Astrocyte (in vitro differentiated cells and primary cell): ENCODE measurements at regions not wholly inside any gene's neighbourhood (a gene's known extent, or its start where the extent isn't known, plus 50 kb on each side); places are given as distances from the start of the nearest gene placed in this dataset.

Experiments
- DNase-seq: peaks from one replicate; pipeline ENCODE4 v3.0.0-alpha.2; 2010; ENCODE audit warnings: low read depth
- FAIRE-seq: peaks from 2 replicates; lab custom pipeline; 2011; peaks lifted over from hg19 to GRCh38; lab: Jason Lieb, UNC
- H2AFZ ChIP-seq: 2 replicates; pipeline ENCODE4 v1.6.0; 2012; ENCODE audit warnings: low read depth, low read length, inconsistent platforms
- H3K27ac ChIP-seq: 2 replicates; pipeline ENCODE4 v1.5.1; 2011; ENCODE audit warnings: low read depth, low read length, inconsistent platforms
- H3K27me3 ChIP-seq: 2 replicates; pipeline ENCODE4 v1.6.0; 2011; ENCODE audit warnings: low read length, inconsistent platforms; ENCODE audit not compliant: insufficient read depth
- H3K36me3 ChIP-seq: 2 replicates; pipeline ENCODE4 v1.5.1; 2011; ENCODE audit warnings: low read length, inconsistent platforms; ENCODE audit not compliant: insufficient read depth
- H3K4me1 ChIP-seq: 2 replicates; pipeline ENCODE4 v1.5.1; 2011; ENCODE audit warnings: low read length, inconsistent platforms; ENCODE audit not compliant: insufficient read depth
- H3K4me2 ChIP-seq: 2 replicates; pipeline ENCODE4 v1.6.0; 2012; ENCODE audit warnings: low read length, inconsistent platforms
- H3K4me3 ChIP-seq: 2 replicates; pipeline ENCODE4 v1.5.1; 2011; ENCODE audit warnings: low read depth, mild to moderate bottlenecking, low read length, inconsistent platforms; ENCODE audit not compliant: insufficient read depth
- H3K79me2 ChIP-seq: 2 replicates; pipeline ENCODE4 v1.6.0; 2012; ENCODE audit warnings: mild to moderate bottlenecking, low read length, inconsistent platforms; ENCODE audit not compliant: insufficient read depth
- H3K9ac ChIP-seq: 2 replicates; pipeline ENCODE4 v1.6.0; 2012; ENCODE audit warnings: mild to moderate bottlenecking, low read length, inconsistent platforms
- H3K9me3 ChIP-seq: 2 replicates; pipeline ENCODE4 v1.5.1; 2012; ENCODE audit warnings: low read depth, mild to moderate bottlenecking, low read length, inconsistent platforms; ENCODE audit not compliant: insufficient read depth
- H4K20me1 ChIP-seq: 2 replicates; pipeline ENCODE4 v1.6.0; 2012; ENCODE audit warnings: low read length, inconsistent platforms; ENCODE audit not compliant: insufficient read depth
- H3K27ac Mint-ChIP-seq: one replicate; pipeline ENCODE4 v1.8.0; 2021; ENCODE audit warnings: mild to moderate bottlenecking, mixed read lengths; ENCODE audit not compliant: unreplicated experiment
- H3K27me3 Mint-ChIP-seq: one replicate; pipeline ENCODE4 v1.8.0; 2021; ENCODE audit warnings: low read depth, mixed read lengths; ENCODE audit not compliant: unreplicated experiment
- H3K36me3 Mint-ChIP-seq: one replicate; pipeline ENCODE4 v1.8.0; 2021; ENCODE audit warnings: low read depth, mixed read lengths; ENCODE audit not compliant: unreplicated experiment
- H3K4me1 Mint-ChIP-seq: one replicate; pipeline ENCODE4 v1.8.0; 2021; ENCODE audit warnings: low read depth, mixed read lengths; ENCODE audit not compliant: unreplicated experiment
- H3K4me3 Mint-ChIP-seq: one replicate; pipeline ENCODE4 v1.8.0; 2021; ENCODE audit warnings: mild to moderate bottlenecking, moderate library complexity, mixed read lengths; ENCODE audit not compliant: unreplicated experiment
- H3K9me3 Mint-ChIP-seq: one replicate; pipeline ENCODE4 v1.8.0; 2021; ENCODE audit warnings: mild to moderate bottlenecking, mixed read lengths; ENCODE audit not compliant: unreplicated experiment
- CTCF ChIP-seq: IDR thresholded peaks from 2 replicates; pipeline ENCODE4 v1.5.1; 2011; ENCODE audit warnings: low read depth, mild to moderate bottlenecking, inconsistent platforms, low read length, moderate library complexity; ENCODE audit not compliant: insufficient read depth
- EZH2 ChIP-seq: IDR thresholded peaks from 2 replicates; pipeline ENCODE4 v1.6.1; 2012; ENCODE audit warnings: mild to moderate bottlenecking, low read length, inconsistent platforms; ENCODE audit not compliant: insufficient read depth

GRCh38 chr5:171603591-171603990, 182.0 kb upstream of the SMIM23 start:
- no peak overlapping the region for H3K4me3 Mint-ChIP-seq
- Histone ChIP-seq H3K9me3 (no peaks in the 10 kb centered on the region), H3K9ac (no peak overlapping the region), H3K27ac (no peak overlapping the region), H3K4me2 (no peak overlapping the region), H3K36me3 (no peaks in the 10 kb centered on the region), H3K4me3 (no peak overlapping the region), H2AFZ (no peak overlapping the region), H3K79me2 (no peaks in the 10 kb centered on the region), H3K27me3 (peaks cover 12% of the 10 kb centered on the region), H4K20me1 (no peaks in the 10 kb centered on the region), H3K4me1 (no peaks in the 10 kb centered on the region)
- H3K36me3 Mint-ChIP-seq, result no peaks in the 10 kb centered on the region
- DNase-seq (no peak), FAIRE-seq (no peak)
- peaks cover 37% of the 10 kb centered on the region for H3K27me3 Mint-ChIP-seq
- H3K4me1 Mint-ChIP-seq, result no peaks in the 10 kb centered on the region
- no peak overlapping the region for H3K27ac Mint-ChIP-seq
- peaks cover 5% of the 10 kb centered on the region for H3K9me3 Mint-ChIP-seq
- no peak for TF ChIP-seq EZH2
- no peak for TF ChIP-seq CTCF

- Mint-ChIP-seq H3K27ac (no peak overlapping the region), H3K4me1 (no peaks in the 10 kb centered on the region), H3K27me3 (peaks cover 39% of the 10 kb centered on the region), H3K9me3 (peaks cover 5% of the 10 kb centered on the region), H3K4me3 (no peak overlapping the region), H3K36me3 (no peaks in the 10 kb centered on the region)
- Histone ChIP-seq H2AFZ (no peak overlapping the region), H3K27me3 (peaks cover 12% of the 10 kb centered on the region), H3K27ac (no peak overlapping the region), H3K4me1 (no peaks in the 10 kb centered on the region), H3K79me2 (no peaks in the 10 kb centered on the region), H3K36me3 (no peaks in the 10 kb centered on the region), H3K4me2 (no peak overlapping the region), H3K9ac (no peak overlapping the region), H4K20me1 (no peaks in the 10 kb centered on the region), H3K9me3 (no peaks in the 10 kb centered on the region), H3K4me3 (no peak overlapping the region)
- TF ChIP-seq CTCF (no peak), EZH2 (no peak)
- no peak for DNase-seq
- no peak for FAIRE-seq
Measured at GRCh38 chr5:171604195-171604594, 181.4 kb upstream of the SMIM23 start.

GRCh38 chr5:171606414-171607024, 179.1 kb upstream of the SMIM23 start:
- no peaks in the 10 kb centered on the region for H3K4me1 Mint-ChIP-seq

More at GRCh38 chr5:171606414-171607024, 179.1 kb upstream of the SMIM23 start:
- Mint-ChIP-seq H3K4me3 (no peak overlapping the region), H3K27ac (no peak overlapping the region), H3K27me3 (peaks cover 31% of the 10 kb centered on the region), H3K9me3 (peaks cover 5% of the 10 kb centered on the region), H3K36me3 (no peaks in the 10 kb centered on the region)
- Histone ChIP-seq H3K9ac (no peak overlapping the region), H4K20me1 (no peaks in the 10 kb centered on the region), H3K36me3 (no peaks in the 10 kb centered on the region), H3K4me3 (no peak overlapping the region), H3K79me2 (no peaks in the 10 kb centered on the region), H3K4me2 (no peak overlapping the region), H3K27me3 (peaks cover 10% of the 10 kb centered on the region), H3K4me1 (no peaks in the 10 kb centered on the region), H2AFZ (no peak overlapping the region), H3K9me3 (no peaks in the 10 kb centered on the region), H3K27ac (no peak overlapping the region)
- no peak for DNase-seq
- TF ChIP-seq CTCF, result peak; percentile 47
- no peak for TF ChIP-seq EZH2
- no peak for FAIRE-seq
